Anterior cingulate cortex (tissue), 58 donors: ENCODE measurements at regions not wholly inside any gene's neighbourhood (a gene's known extent, or its start where the extent isn't known, plus 50 kb on each side); places are given as distances from the start of the nearest gene placed in this dataset.
"Not testable (repeated sequence)": the region's sequence is repeated elsewhere in the genome, so short reads cannot be mapped to it uniquely, and the experiment has no call there.

Source experiments
- DNase-seq, 58 donors: peaks; one replicate each; lab custom pipeline; 2025; lab: John Stamatoyannopoulos, UW

DNA sequence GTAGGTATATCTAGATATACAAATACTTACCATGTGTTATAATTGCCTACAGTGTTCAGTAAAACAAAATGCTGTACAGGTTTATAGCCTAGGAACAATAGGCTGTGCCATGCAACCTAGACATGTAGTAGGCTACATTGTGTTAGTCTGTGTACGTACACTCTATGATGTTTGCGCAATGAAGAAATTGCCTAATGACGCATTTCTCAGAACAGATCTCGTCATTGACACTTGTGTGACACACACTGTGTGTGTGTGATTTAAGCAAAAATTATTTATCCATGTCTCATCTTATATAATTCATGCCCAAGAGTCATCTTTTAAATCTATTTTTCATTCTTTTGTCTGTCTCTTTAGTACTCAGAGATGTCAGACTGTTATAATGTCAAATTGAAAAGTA, 1888.8 kb upstream of the PCDH20 start:
- DNase-seq, result no peak

DNA sequence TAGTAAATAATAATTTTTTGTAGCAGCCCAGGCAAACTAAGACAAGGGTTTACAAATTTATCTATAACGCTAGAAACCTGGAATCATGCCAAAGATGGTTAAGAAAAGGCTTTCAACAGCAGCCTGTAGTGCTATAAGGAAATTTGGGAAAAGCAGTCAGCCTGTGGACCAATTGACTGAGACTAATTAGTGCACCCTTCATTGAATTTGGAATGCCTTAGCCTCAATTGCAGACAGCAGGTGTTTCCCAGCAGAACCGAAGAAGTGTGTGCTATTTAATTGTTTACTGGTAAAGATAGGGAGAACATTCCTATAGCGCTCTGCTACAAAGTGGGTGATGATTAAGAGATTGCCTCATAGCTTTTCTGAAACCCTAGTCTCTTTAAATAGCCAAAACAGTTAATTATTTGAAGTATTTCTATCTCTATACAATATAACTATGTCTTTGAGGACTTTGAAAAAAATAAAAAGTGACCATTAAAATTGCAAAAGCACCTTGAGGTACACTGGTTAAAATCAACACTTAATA, 1884.3 kb upstream of the PCDH20 start:
- no peak for DNase-seq

DNA sequence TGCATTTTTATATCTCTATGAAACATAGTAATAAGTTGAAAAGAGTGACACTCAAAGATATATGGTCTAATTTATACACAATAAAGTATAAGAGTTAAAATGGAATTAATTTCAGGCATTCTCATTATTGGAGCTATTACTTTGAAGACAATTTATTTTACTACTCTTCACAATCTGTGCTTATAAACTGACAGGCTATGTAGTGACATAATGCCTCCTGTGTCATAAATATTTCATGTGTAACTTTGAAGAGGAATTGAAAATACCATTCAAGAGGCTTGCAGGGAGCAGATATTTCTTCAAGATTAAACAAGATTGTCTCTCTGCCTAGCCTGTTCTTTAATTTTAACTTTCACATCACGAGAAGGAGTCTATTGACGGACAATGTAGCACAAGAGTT, 1881.5 kb upstream of the PCDH20 start:
- DNase-seq, result no peak

DNA sequence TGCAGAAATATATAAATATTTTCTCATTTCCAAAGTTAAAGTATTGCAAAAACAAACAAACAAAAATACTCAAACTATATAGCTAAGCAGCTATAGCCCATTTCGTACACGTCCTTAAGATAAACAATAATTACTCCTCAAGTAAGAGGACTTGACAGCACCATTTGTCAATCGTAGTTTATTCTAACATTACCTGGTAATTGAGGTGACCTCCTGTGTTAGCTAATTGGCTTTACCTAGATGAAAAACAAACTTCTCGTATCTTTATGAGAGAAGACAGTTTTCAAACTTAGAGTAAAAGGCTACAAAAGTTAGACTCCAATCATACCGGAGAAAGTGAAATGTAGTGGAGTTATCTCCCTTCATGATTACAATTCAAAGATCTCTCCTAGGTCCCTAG, 1876.1 kb upstream of the PCDH20 start:
- DNase-seq, result no peak

DNA sequence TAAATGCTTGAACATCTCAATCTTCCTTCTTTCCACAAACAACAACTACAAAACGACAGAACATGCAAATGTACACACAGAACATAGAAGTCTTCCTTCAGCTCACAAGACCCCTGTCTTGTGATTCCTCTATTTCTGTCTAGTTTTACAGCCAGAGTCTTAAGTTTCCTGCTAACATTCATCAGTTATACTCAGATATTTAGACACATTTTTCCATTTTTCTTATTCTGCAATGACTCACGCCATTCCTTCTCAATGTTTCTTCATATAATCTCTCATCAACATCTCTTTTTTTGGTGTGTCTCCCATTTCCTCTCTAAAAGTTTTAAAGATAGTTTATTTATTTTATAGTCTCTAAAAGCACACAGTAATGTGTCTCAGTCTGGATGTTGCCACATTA, 1872.9 kb upstream of the PCDH20 start:
- no peak for DNase-seq

DNA sequence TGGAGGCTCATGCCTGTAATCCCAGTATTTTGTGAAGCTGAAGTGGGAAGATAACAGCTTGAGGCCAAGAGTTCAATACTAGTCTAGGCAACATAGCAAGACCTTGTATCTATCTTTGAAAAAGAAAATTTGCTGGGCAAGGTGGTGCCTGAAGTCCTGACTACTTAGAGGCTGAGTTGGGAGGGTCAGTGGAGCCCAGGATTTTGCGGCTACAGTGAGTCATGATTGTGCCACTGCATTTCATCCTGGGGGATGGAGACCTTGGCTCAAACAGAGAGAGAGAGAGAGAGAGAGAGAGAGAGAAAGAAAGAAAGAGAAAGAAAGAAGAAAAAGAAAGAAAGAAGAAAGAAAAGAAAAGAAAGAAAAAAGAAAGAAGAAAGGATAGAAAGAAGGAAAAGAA, 1872.3 kb upstream of the PCDH20 start:
- no peak for DNase-seq

DNA sequence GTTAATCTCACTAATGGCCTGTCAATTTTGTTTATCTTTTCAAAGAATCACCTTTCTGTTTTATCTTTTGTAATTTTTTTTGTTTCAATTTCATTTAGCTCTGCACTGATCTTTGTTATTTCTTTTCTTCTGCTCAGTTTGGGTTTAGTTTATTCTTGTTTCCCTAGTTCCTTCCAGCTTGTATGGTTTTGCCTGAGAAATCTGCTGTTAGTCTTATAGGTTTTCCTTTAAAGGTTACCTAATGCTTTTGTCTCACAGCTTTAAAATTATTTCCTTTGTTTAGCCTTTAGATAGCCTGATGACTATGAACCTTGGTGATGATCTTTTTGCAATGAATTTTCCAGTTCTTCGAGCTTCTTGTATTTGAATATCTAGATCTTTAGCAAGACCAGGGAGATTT, 1869.8 kb upstream of the PCDH20 start:
- DNase-seq, result no peak

DNA sequence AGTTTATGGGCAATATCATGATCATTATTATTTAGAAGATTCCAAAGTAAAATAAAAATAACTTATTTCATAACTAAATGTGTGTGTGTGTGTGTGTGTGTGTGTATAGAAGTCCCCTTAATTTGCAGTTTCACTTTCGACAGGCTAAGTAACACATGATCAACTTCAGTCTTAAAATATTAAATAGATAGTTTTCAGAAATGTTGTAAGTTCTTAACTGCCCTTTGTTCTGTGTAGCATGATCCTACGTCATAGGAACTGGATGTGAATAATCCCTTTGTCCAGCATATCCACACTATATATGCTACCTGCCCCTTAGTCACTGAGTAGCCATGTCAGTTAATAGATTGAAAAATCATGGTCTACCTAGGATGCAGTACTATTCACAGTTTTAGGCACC, 1863.5 kb upstream of the PCDH20 start:
- no peak for DNase-seq

DNA sequence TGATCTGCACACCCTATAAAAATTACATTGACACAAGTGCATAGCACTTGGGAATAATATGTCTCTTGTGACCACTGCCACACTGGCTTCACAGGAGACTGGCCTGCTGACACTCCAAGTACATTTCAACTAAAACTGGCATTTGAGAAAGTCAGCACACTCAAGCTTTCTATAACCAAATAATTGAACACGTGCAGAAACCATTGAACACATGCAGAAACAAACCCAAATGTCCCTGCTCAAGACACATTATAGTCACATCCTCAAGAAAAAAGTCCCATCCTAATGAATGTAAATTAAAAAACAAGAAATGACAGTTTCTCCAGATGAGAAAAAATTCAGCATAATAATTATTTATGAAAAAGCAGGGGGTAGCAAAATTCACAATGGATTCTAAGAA, 1859.1 kb upstream of the PCDH20 start:
- DNase-seq, result no peak

DNA sequence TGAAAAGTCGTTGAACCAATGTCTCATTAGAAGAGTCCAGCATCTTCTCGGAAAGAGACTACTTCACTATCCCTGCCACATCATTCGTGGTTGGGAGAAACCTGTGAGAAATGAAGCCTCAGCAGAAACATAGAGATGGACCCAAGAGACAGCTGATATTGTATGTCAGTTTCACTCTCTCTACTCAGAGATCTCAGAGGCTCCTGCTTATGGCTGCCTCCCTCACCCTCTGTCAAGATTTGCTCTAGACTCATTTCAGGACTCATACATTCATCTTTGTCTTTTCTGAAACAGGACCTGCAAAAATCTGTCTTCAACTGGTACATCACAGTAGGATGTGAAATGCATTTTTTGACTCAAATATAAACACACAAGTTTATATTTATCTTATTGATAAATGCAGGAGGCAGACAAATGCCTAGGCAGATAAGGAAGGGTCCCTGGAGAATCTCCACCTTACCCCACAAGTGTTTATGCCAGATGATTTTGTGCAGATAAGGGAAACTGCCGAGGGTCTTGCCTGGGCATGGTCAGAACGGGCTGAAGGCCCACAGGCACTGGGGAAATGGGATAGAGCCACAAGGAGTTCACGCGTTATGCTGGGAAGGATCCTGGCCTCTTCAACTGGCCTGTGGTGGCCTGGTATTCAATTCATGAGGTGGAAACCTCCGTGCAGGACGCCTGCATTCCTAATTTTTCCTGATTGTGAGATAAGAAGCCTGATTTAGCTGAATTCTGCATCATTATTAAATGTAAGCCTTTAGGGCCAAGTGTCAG, 1834.0 kb upstream of the PCDH20 start:
- DNase-seq, result no peak

DNA sequence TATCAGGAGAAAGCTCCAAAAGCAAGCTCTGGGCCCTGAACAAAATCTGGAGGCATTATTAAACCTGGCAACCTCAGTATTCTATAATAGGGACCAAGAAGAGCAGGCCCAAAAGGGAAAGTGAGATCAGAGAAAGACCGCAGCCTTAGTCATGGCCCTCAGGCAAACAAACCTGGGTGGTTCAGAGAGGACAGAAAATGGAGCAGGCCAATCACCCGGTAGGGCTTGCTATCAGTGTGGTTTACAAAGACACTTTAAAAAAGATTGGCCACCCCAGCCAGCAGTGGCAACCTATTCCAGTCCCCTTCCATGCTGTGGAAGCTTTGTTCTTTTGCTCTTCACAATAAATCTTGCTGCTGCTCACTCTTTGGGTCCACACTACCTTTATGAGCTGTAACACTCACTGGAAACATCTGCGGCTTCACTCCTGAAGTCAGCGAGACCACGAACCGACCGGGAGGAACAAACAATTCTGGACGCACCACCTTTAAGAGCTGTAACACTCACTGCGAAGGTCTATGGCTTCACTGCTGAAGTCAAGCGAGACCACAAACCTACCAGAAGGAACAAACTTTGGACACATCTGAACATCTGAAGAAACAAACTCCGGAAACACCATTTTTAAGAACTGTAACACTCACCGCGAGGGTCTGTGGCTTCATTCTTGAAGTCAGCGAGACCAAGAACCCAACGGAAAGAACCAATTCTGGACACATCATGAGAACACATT, 1821.2 kb upstream of the PCDH20 start:
- not testable (repeated sequence) for DNase-seq

DNA sequence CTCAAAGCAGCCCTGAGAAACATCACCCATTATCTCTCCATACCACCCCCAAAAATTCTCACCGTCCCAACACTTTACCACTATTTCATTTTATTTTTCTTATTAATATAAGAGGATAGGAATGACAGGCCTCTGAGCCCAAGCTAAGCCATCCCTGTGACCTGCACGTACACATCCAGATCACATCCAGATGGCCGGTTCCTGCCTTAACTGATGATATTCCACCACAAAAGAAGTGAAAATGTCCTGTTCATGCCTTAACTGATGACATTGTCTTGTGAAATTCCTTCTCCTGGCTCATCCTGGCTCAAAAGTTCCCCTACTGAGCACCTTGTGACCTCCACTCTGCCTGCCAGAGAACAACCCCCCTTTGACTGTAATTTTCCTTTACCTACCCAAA, 1802.9 kb upstream of the PCDH20 start:
- DNase-seq, result not testable (repeated sequence)

DNA sequence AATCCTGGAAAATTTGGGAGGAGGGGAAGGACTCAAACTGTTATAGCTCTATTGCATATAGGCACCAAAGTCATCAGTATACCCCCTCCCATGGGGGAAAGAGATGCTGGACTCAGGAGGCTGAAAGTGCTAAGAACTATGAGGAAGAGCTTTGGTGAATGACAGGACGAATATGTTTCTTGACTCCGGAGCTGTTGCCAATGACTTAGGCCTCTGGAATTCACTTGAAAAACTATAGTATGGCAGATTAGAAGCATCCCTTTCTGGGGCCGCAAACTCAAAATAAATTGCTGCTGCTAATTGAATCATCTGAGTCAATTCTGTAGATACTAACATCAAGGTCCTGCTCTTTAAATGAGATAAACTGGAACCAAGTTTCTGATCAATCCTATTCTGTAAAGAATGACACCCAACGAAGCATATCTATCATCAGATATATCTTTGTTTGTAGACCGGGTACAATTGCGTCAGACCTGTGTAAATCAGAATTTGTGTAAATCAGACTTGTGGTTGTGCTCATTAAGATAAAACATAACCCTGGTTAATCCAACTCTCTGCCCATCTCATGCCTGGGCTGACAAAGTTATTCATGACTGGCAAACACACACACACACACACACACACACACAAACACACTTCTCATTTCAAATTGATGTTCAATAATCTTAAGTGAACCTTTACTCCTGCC, 1793.8 kb upstream of the PCDH20 start:
- no peak for DNase-seq

DNA sequence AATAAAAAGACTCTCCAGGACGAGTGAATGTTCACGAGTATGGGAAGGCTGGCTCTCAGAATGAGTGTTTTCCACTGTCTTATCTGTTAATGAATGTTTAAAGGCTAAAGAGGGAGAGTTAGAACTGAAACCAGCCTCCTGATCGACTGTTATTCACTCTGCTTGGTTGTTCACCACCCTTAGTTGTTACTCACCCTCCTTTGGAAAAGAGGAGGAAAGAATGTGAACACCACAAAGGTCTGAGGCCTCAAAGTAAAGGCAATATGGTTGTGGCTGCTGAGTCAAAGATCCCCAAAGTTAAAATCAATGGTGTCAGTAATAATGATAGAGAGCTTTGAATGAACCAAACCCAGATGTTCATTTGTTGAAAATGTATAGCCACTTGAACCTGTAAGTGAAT, 1793.2 kb upstream of the PCDH20 start:
- DNase-seq, result no peak

DNA sequence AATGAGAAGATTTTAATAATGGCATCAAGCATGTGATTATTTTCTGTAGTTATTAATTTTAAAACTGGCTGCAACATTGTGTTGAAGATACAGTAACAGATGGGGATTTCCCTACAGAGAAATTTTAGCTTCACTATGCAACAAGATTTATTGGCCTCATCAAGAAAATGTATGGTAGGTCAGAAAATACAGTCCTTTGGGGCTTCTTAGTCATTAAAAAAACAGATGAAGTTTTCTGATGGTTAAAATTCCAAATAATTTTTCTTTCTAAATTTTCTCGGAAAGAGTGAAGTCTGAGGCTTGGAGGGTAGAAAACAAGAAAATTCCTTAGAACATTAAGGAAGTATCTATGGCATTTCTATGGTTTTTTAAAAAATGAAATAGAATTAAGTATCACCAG, 1790.8 kb upstream of the PCDH20 start:
- DNase-seq, result no peak

DNA sequence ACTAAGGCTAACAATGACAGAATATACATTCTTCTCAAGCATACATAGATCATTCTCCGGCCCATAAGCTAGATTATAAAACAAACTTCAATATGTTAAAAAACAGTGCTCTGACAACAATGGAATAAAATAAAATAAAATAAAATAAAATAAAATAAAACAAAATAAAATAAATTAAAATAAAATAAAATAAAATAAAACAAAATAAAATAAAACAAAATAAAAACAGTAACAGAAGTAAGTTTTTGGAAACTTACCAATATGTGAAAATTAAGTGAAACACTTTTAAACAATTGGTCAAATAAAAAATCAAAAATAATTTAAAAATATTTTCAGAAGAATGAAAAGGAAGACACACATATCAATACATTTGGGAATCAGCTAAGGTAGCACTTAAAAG, 1785.8 kb upstream of the PCDH20 start:
- DNase-seq, result no peak

DNA sequence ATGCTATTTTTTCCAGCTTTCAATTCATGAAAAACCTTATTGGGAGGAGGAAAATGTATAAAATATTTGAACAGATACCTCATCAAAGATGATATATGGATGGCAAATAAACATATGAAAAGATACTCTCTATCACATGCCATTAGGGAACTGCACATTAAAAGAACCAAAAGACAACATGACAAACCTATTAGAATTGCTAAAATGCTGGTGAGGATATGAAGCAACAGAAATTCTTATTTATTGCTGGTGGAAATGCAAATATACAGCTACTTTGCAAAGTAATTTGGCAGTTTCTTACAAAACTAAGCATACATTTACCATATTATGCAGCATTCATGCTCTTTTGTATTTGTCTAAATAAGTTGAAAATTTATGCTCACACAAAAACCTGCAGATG, 1783.9 kb upstream of the PCDH20 start:
- DNase-seq, result no peak

DNA sequence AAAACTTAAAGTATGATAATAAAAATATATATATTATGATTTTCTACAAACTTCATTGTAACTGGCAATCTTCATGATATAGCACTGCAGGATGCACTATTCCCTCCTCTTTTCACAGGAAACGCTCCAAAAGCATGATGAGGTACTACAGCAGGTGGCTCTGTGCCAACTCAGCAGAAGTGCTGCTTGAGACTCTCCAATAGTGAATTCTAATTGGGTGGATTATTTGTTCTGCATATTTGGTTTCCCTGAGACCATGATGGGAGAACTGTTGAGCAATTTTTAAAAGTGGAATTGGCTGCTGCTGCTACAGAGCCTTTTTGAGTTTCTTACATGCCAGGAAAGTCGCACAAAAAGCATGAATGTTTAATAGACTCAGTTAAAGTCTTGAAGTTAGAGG, 1782.4 kb upstream of the PCDH20 start:
- no peak for DNase-seq

DNA sequence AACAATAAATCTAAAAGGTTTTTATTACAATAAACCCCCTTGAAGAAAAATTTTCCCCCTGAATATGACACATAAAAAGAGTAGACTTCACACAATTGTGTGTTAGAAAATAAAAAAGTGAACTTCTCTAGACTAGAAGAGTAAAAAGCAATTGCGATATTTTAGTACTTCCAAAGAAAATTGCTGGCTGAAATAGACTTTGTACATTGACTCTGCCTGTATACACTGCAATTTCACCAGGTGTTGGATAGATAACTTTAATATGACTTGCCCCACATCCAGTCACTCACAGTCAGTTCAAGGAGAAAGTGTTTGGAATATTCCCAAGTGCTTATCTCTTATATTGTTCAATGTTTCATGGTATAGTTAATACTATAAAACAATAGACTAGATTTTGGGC, 1780.1 kb upstream of the PCDH20 start:
- DNase-seq, result no peak

DNA sequence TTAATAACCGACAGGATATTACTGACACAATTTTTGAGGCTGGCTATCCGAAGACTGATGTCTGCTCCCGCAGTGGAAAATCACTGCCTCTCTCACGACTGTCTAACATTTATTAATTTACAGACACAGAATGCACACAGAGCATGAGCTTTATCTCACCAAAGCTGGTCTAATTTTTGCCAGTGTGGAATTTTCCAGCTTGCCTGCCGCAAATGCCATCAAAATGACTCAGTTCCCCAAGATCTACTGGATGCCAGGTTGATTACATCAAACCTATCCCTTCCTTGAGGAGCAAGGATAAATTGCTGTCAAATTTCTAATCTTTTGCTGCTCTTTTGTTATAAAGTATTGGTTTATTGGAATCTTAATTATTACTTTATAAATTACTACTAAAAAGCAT, 1775.1 kb upstream of the PCDH20 start:
- no peak for DNase-seq

DNA sequence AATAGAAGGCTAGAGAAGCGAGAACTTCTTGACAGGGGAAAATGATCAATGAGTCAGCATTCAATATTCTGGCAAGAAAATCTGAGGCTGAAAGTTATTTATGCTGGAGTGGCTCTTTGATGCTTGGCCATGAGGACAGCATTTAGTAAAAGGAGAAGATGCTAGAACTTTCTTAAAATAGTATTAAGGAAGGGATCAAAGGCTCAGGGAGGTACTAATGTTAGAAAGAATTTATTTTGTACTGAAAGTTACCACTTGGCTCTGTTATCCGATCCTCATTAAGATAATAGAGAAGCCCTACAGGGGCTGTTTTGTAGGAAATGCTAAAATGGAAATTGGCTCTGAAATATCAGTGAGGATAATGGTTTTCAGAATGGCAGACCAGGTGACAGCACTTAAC, 1774.6 kb upstream of the PCDH20 start:
- DNase-seq, result no peak

DNA sequence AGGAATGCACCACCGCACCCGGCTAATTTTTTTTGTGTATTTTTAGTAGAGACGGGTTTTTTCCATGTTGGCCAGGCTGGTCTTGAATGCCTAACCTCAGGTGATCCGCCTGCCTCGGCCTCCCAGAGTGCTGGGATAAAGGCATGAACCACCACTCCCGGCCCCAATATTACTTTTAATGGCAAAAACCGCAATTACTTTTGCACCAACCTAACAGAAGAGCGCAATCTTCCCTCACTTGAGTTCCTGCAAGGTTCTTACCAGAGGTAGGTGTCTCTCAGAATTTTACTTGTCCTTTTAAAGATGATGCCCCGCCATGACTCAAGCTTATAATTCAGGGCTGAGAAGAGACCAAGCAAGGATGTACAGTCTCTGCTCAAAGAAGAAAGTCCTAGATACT, 1774.1 kb upstream of the PCDH20 start:
- DNase-seq, result no peak
